Naive B cell (primary cell): ENCODE measurements at regions not wholly inside any gene's neighbourhood (a gene's known extent, or its start where the extent isn't known, plus 50 kb on each side); places are given as distances from the start of the nearest gene placed in this dataset.

Experiments
- ATAC-seq, 2 donors: fragments of 150-1000 bp; cut with Tn5 transposase; 2 replicates each; pipeline ENCODE4 v1.10.0; 2021; ENCODE audit warnings: low read depth in 2 of 2, mild to moderate bottlenecking in 2 of 2, moderate library complexity in 2 of 2
- DNase-seq: peaks from one replicate; pipeline ENCODE4 v3.0.0; 2022
- H3K27ac Mint-ChIP-seq, 6 donors: one replicate each; pipeline ENCODE4 v1.8.0; 2020 to 2022; ENCODE audit warnings: mild to moderate bottlenecking in 6 of 6, mixed read lengths in 6 of 6, moderate library complexity in 5 of 6, inconsistent platforms in 2 of 6
- H3K27me3 Mint-ChIP-seq, 3 donors: one replicate each; pipeline ENCODE4 v1.8.0; 2021 to 2022; ENCODE audit warnings: mixed read lengths in 3 of 3, mild to moderate bottlenecking in 1 of 3
- H3K36me3 Mint-ChIP-seq, 2 donors: one replicate each; pipeline ENCODE4 v1.8.0; 2020 to 2022; ENCODE audit warnings: mixed read lengths in 2 of 2, inconsistent platforms in 1 of 2, mild to moderate bottlenecking in 1 of 2
- H3K4me1 Mint-ChIP-seq, 3 donors: one replicate each; pipeline ENCODE4 v1.8.0; 2020 to 2022; ENCODE audit warnings: mixed read lengths in 3 of 3, inconsistent platforms in 1 of 3, mild to moderate bottlenecking in 1 of 3, moderate library complexity in 1 of 3
- H3K4me3 Mint-ChIP-seq, 8 donors: one replicate each; pipeline ENCODE4 v1.8.0; 2020 to 2022; ENCODE audit warnings: mild to moderate bottlenecking in 8 of 8, mixed read lengths in 8 of 8, moderate library complexity in 8 of 8, inconsistent platforms in 2 of 8
- H3K9me3 Mint-ChIP-seq, 7 donors: one replicate each; pipeline ENCODE4 v1.8.0; 2020 to 2022; ENCODE audit warnings: mixed read lengths in 7 of 7, mild to moderate bottlenecking in 5 of 7, inconsistent platforms in 2 of 7, moderate library complexity in 1 of 7

GRCh38 chr6:140772576-140772975 is 1360.1 kb upstream of the GJE1 start:
- Mint-ChIP-seq H3K27me3 (no peaks in the 10 kb centered on the region), H3K4me3 (no peak overlapping the region), H3K36me3 (no peaks in the 10 kb centered on the region), H3K27ac (no peak overlapping the region), H3K9me3 (peaks cover 0 to 20% (median 3%) of the 10 kb centered on the region in 7 donors), H3K4me1 (no peaks in the 10 kb centered on the region)
- no peak for ATAC-seq
- no peak for DNase-seq

- H3K27me3 Mint-ChIP-seq: no peaks in the 10 kb centered on the region
- peaks cover 0 to 25% (median 3%) of the 10 kb centered on the region in 7 donors for H3K9me3 Mint-ChIP-seq
- ATAC-seq (no peak), DNase-seq (no peak)
- H3K4me3 Mint-ChIP-seq: no peak overlapping the region
- no peaks in the 10 kb centered on the region for H3K36me3 Mint-ChIP-seq
- H3K4me1 Mint-ChIP-seq: no peaks in the 10 kb centered on the region
- no peak overlapping the region for H3K27ac Mint-ChIP-seq
Observed at GRCh38 chr6:140768133-140768532, 1364.6 kb upstream of the GJE1 start.

- DNase-seq: no peak
- peaks cover 0 to 25% (median 3%) of the 10 kb centered on the region in 7 donors for H3K9me3 Mint-ChIP-seq
- ATAC-seq: no peak
- H3K36me3 Mint-ChIP-seq: no peaks in the 10 kb centered on the region
- no peaks in the 10 kb centered on the region for H3K27me3 Mint-ChIP-seq
- no peaks in the 10 kb centered on the region for H3K4me1 Mint-ChIP-seq
- no peak overlapping the region for H3K4me3 Mint-ChIP-seq
- no peak overlapping the region for H3K27ac Mint-ChIP-seq
Observed at GRCh38 chr6:140766999-140767398, 1365.7 kb upstream of the GJE1 start.

GRCh38 chr6:140758169-140758877 is 1374.4 kb upstream of the GJE1 start:
- no peaks in the 10 kb centered on the region for H3K36me3 Mint-ChIP-seq
- H3K27me3 Mint-ChIP-seq: no peaks in the 10 kb centered on the region
- H3K27ac Mint-ChIP-seq: no peak overlapping the region

GRCh38 chr6:140752234-140752633 is 1377.8 kb upstream of the CITED2 start:
- Mint-ChIP-seq H3K4me1 (no peaks in the 10 kb centered on the region), H3K27me3 (no peaks in the 10 kb centered on the region), H3K9me3 (peaks cover 7 to 31% (median 16%) of the 10 kb centered on the region in 7 donors), H3K4me3 (no peak overlapping the region), H3K27ac (no peak overlapping the region), H3K36me3 (no peaks in the 10 kb centered on the region)
- ATAC-seq (no peak), DNase-seq (no peak)

More at GRCh38 chr6:140758169-140758877, 1374.4 kb upstream of the GJE1 start:
- DNase-seq (no peak), ATAC-seq (no peak)
- Mint-ChIP-seq H3K9me3 (peaks cover 0 to 5% (median 0%) of the 10 kb centered on the region in 7 donors), H3K4me3 (no peak overlapping the region), H3K4me1 (no peaks in the 10 kb centered on the region)

- no peaks in the 10 kb centered on the region for H3K4me1 Mint-ChIP-seq
- ATAC-seq (no peak), DNase-seq (no peak)
- no peaks in the 10 kb centered on the region for H3K27me3 Mint-ChIP-seq
- no peaks in the 10 kb centered on the region for H3K36me3 Mint-ChIP-seq
- no peak overlapping the region for H3K4me3 Mint-ChIP-seq
- peaks cover 9 to 34% (median 18%) of the 10 kb centered on the region in 7 donors for H3K9me3 Mint-ChIP-seq
- H3K27ac Mint-ChIP-seq: no peak overlapping the region
Observed at GRCh38 chr6:140747114-140747513, 1372.7 kb upstream of the CITED2 start.

- no peaks in the 10 kb centered on the region for H3K27me3 Mint-ChIP-seq
- peaks cover 0 to 8% (median 0%) of the 10 kb centered on the region in 3 donors for H3K4me1 Mint-ChIP-seq
- H3K27ac Mint-ChIP-seq: peak overlapping the region in 1 of 6 donors; percentile 49
- ATAC-seq: no peak
- no peaks in the 10 kb centered on the region for H3K36me3 Mint-ChIP-seq
- H3K4me3 Mint-ChIP-seq: no peak overlapping the region
- DNase-seq: no peak
- H3K9me3 Mint-ChIP-seq: peaks cover 6 to 28% (median 13%) of the 10 kb centered on the region in 7 donors
Observed at GRCh38 chr6:140744659-140745320, 1370.3 kb upstream of the CITED2 start.

- peaks cover 0 to 2% (median 0%) of the 10 kb centered on the region in 3 donors for H3K4me1 Mint-ChIP-seq
- no peaks in the 10 kb centered on the region for H3K9me3 Mint-ChIP-seq
Observed at GRCh38 chr6:140736231-140736630, 1361.8 kb upstream of the CITED2 start.

GRCh38 chr6:140732991-140733390 is 1358.5 kb upstream of the CITED2 start:
- Mint-ChIP-seq H3K27ac (no peak overlapping the region), H3K9me3 (no peaks in the 10 kb centered on the region), H3K4me3 (no peak overlapping the region), H3K27me3 (no peaks in the 10 kb centered on the region), H3K36me3 (no peaks in the 10 kb centered on the region), H3K4me1 (peaks cover 0 to 5% (median 0%) of the 10 kb centered on the region in 3 donors)
- no peak for ATAC-seq
- no peak for DNase-seq

More at GRCh38 chr6:140736231-140736630, 1361.8 kb upstream of the CITED2 start:
- H3K36me3 Mint-ChIP-seq: no peaks in the 10 kb centered on the region
- no peak for ATAC-seq
- DNase-seq: no peak
- no peaks in the 10 kb centered on the region for H3K27me3 Mint-ChIP-seq
- no peak overlapping the region for H3K4me3 Mint-ChIP-seq
- no peak overlapping the region for H3K27ac Mint-ChIP-seq

- H3K27me3 Mint-ChIP-seq: no peaks in the 10 kb centered on the region
- ATAC-seq: no peak
- no peaks in the 10 kb centered on the region for H3K9me3 Mint-ChIP-seq
- no peak overlapping the region for H3K27ac Mint-ChIP-seq
- no peak overlapping the region for H3K4me3 Mint-ChIP-seq
- H3K36me3 Mint-ChIP-seq: no peaks in the 10 kb centered on the region
- DNase-seq: no peak
- H3K4me1 Mint-ChIP-seq: peaks cover 0 to 5% (median 0%) of the 10 kb centered on the region in 3 donors
Observed at GRCh38 chr6:140732155-140732554, 1357.7 kb upstream of the CITED2 start.

- Mint-ChIP-seq H3K4me3 (no peak overlapping the region), H3K9me3 (no peaks in the 10 kb centered on the region), H3K4me1 (peaks cover 0 to 5% (median 0%) of the 10 kb centered on the region in 3 donors), H3K27ac (no peak overlapping the region), H3K27me3 (no peaks in the 10 kb centered on the region), H3K36me3 (no peaks in the 10 kb centered on the region)
- no peak for DNase-seq
- ATAC-seq: no peak
Observed at GRCh38 chr6:140731741-140732140, 1357.3 kb upstream of the CITED2 start.

- ATAC-seq (no peak), DNase-seq (no peak)
- H3K36me3 Mint-ChIP-seq: no peaks in the 10 kb centered on the region
- H3K9me3 Mint-ChIP-seq: no peaks in the 10 kb centered on the region
- H3K27me3 Mint-ChIP-seq: no peaks in the 10 kb centered on the region
- peaks cover 0 to 5% (median 0%) of the 10 kb centered on the region in 3 donors for H3K4me1 Mint-ChIP-seq
- no peak overlapping the region for H3K27ac Mint-ChIP-seq
- no peak overlapping the region for H3K4me3 Mint-ChIP-seq
Observed at GRCh38 chr6:140729521-140729920, 1355.1 kb upstream of the CITED2 start.

GRCh38 chr6:140718021-140718420 is 1343.6 kb upstream of the CITED2 start:
- Mint-ChIP-seq H3K27me3 (peaks cover 0 to 17% (median 6%) of the 10 kb centered on the region in 3 donors), H3K27ac (no peak overlapping the region), H3K4me3 (peak overlapping the region in 1 of 8 donors; percentile 33), H3K4me1 (no peaks in the 10 kb centered on the region), H3K9me3 (peaks cover 5 to 24% (median 12%) of the 10 kb centered on the region in 7 donors), H3K36me3 (peaks cover 0 to 9% of the 10 kb centered on the region in 2 donors)
- no peak for DNase-seq
- ATAC-seq: no peak

GRCh38 chr6:140713495-140713894 is 1339.0 kb upstream of the CITED2 start:
- H3K27me3 Mint-ChIP-seq: peaks cover 0 to 18% (median 5%) of the 10 kb centered on the region in 3 donors
- DNase-seq: no peak
- no peak overlapping the region for H3K27ac Mint-ChIP-seq

More at GRCh38 chr6:140713495-140713894, 1339.0 kb upstream of the CITED2 start:
- Mint-ChIP-seq H3K4me3 (no peak overlapping the region), H3K9me3 (peaks cover 5 to 24% (median 13%) of the 10 kb centered on the region in 7 donors), H3K36me3 (peaks cover 0 to 9% of the 10 kb centered on the region in 2 donors), H3K4me1 (peaks cover 9 to 14% (median 14%) of the 10 kb centered on the region in 3 donors)
- no peak for ATAC-seq
